ENCODE measurements at regions not wholly inside any gene's neighbourhood (a gene's known extent, or its start where the extent isn't known, plus 50 kb on each side); places are given as distances from the start of the nearest gene placed in this dataset.

DNA sequence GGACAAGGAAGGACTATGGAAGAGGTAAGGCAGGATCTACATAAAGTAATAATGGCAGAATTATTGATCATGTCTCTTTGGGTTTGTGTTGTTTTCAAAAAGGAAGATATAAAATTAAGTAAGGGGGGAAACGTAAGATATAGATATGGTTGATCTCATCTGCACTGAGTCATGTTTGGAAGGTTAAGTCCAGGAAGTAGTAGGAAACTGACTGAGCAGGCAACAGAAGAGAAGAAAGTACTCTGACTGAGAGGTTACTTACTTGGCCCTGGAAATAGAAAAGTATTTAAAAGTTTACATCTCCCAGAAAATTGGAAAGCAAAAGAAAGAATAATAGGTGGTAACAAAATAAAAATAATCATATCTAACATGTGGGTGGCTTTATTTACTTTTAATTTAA is 405.3 kb upstream of the RGMB start:
- no peak for TF ChIP-seq EZH2 (IDR thresholded peaks at IDR 0.05; ENCODE audit: borderline replicate concordance, insufficient read depth, low read depth, low read length, poor library complexity, severe bottlenecking)
- TF ChIP-seq, protein P1, sequence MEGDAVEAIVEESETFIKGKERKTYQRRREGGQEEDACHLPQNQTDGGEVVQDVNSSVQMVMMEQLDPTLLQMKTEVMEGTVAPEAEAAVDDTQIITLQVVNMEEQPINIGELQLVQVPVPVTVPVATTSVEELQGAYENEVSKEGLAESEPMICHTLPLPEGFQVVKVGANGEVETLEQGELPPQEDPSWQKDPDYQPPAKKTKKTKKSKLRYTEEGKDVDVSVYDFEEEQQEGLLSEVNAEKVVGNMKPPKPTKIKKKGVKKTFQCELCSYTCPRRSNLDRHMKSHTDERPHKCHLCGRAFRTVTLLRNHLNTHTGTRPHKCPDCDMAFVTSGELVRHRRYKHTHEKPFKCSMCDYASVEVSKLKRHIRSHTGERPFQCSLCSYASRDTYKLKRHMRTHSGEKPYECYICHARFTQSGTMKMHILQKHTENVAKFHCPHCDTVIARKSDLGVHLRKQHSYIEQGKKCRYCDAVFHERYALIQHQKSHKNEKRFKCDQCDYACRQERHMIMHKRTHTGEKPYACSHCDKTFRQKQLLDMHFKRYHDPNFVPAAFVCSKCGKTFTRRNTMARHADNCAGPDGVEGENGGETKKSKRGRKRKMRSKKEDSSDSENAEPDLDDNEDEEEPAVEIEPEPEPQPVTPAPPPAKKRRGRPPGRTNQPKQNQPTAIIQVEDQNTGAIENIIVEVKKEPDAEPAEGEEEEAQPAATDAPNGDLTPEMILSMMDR (IDR thresholded peaks at IDR 0.05) = no peak
